A549 (cell line): ENCODE measurements at regions not wholly inside any gene's neighbourhood (a gene's known extent, or its start where the extent isn't known, plus 50 kb on each side); places are given as distances from the start of the nearest gene placed in this dataset.

Experiments used
- ATAC-seq, 2 experiments: fragments of 200-7000 bp in 1 of 2; fragments of >200 bp in 1 of 2; cut with Nextera tagmentation in 1 of 2; cut with Tn5 transposase in 1 of 2; 3 replicates each; pipeline versions ENCODE4 v1.8.0 to v1.9.1; 2018 to 2020; ENCODE audit warnings: mild to moderate bottlenecking in 1 of 2, moderate library complexity in 1 of 2
- CTCF ChIA-PET: fragments of 300-600 bp; sonication (Branson Sonifier 250); formaldehyde crosslinking; extraction: SDS; loops from one replicate; lab custom pipeline; 2021; ENCODE audit warnings: antibody characterized with exemption, inconsistent platforms; lab: Yijun Ruan, JAX
- POLR2A ChIA-PET: fragments of 350-600 bp; formaldehyde crosslinking; extraction: SDS; loops from one replicate; lab custom pipeline; 2021; ENCODE audit warnings: antibody characterized with exemption, inconsistent platforms; lab: Yijun Ruan, JAX
- DNase-seq, 2 experiments: peaks; one replicate each; pipeline versions ENCODE4 v3.0.0 to v3.0.0-alpha.2; 2011 to 2016; ENCODE audit warnings: low read depth in 1 of 2, low spot score in 1 of 2
- FAIRE-seq: peaks from 2 replicates; lab custom pipeline; 2011; peaks lifted over from hg19 to GRCh38; lab: Jason Lieb, UNC
- H3K27ac ChIP-seq, 2 experiments: fragments of >200 bp; sonication (Bioruptor Twin); formaldehyde crosslinking; 3 replicates each; pipeline ENCODE4 v1.5.1; 2016 to 2017
- H3K4me1 ChIP-seq: fragments of >200 bp; sonication (Bioruptor Twin); formaldehyde crosslinking; 3 replicates; pipeline ENCODE4 v1.6.1; 2016
- H3K4me2 ChIP-seq: fragments of >200 bp; sonication (Bioruptor Twin); formaldehyde crosslinking; 3 replicates; pipeline ENCODE4 v1.6.1; 2016
- H3K4me3 ChIP-seq: fragments of >200 bp; sonication (Bioruptor Twin); formaldehyde crosslinking; 3 replicates; pipeline ENCODE4 v1.5.1; 2016
- H3K9me3 ChIP-seq: fragments of >200 bp; sonication (Bioruptor Twin); formaldehyde crosslinking; 3 replicates; pipeline ENCODE4 v1.6.1; 2016
- CEBPB ChIP-seq, 2 experiments: fragments of >200 bp in 1 of 2; sonication (Bioruptor Twin) in 1 of 2; formaldehyde crosslinking in 1 of 2; IDR thresholded peaks; 2 replicates each; pipeline ENCODE4 v1.6.1; 2012 to 2016
- GATA3 ChIP-seq: IDR thresholded peaks from 2 replicates; pipeline ENCODE4 v1.6.1; 2012; ENCODE audit warnings: borderline replicate concordance
- HOXA7 ChIP-seq: fragments of 250-450 bp; sonication (Bioruptor Pico); IDR thresholded peaks from 2 replicates; pipeline ENCODE4 v1.5.0; 2020; ENCODE audit warnings: mild to moderate bottlenecking, moderate library complexity
- JUN ChIP-seq, 2 experiments: fragments of >200 bp; sonication (Bioruptor Twin); formaldehyde crosslinking; IDR thresholded peaks; 2 replicates in 1 of 2; 3 replicates in 1 of 2; pipeline ENCODE4 v1.6.1; 2016 to 2017
- MAFK ChIP-seq: fragments of 450-650 bp; IDR thresholded peaks from 2 replicates; pipeline ENCODE4 v1.6.1; 2014; ENCODE audit not compliant: partially characterized antibody
- MYC ChIP-seq: IDR thresholded peaks from 2 replicates; pipeline ENCODE4 v1.6.1; 2012; ENCODE audit warnings: mild to moderate bottlenecking, inconsistent platforms, low read length, improper control_type of control experiment, borderline replicate concordance
- NFE2L2 ChIP-seq: fragments of 150-350 bp; conservative IDR thresholded peaks from 2 replicates; pipeline ENCODE4 v1.6.1; 2014; ENCODE audit warnings: low read length
- RAD21 ChIP-seq, 2 experiments: fragments of >200 bp in 1 of 2; sonication (Bioruptor Twin) in 1 of 2; formaldehyde crosslinking in 1 of 2; IDR thresholded peaks in 1 of 2; conservative IDR thresholded peaks in 1 of 2; 2 replicates in 1 of 2; 3 replicates in 1 of 2; pipeline ENCODE4 v1.6.1; 2012 to 2018; ENCODE audit warnings: inconsistent platforms in 1 of 2
- SMC3 ChIP-seq: fragments of >200 bp; sonication (Bioruptor Twin); formaldehyde crosslinking; IDR thresholded peaks from 3 replicates; pipeline ENCODE4 v1.6.1; 2018; ENCODE audit warnings: inconsistent platforms
- TP53 ChIP-seq: fragments of 250-450 bp; sonication (Bioruptor Pico); IDR thresholded peaks from 2 replicates; pipeline ENCODE4 v1.5.0; 2021; ENCODE audit warnings: mild to moderate bottlenecking, moderate library complexity
- WGBS: methylation state at CpG from one replicate; pipeline ENCODE4 v1.1.6; 2017; ENCODE audit errors: missing lambda C conversion rate; 5-methylcytosine and 5-hydroxymethylcytosine counted together
- TF ChIP-seq, protein P1 (sequence below): fragments of 200-600 bp; sonication (generic); IDR thresholded peaks from 2 replicates; pipeline ENCODE4 v1.6.1; 2016; ENCODE audit warnings: antibody characterized with exemption, mild to moderate bottlenecking, moderate library complexity
- TF ChIP-seq, protein P2 (sequence below): fragments of >200 bp; sonication (Bioruptor Twin); formaldehyde crosslinking; IDR thresholded peaks from 3 replicates; pipeline ENCODE4 v1.5.1; 2016
- TF ChIP-seq, protein P3 (sequence below): fragments of >200 bp; sonication (Bioruptor Twin); formaldehyde crosslinking; IDR thresholded peaks from 2 replicates; pipeline ENCODE4 v1.6.1; 2016
- TF ChIP-seq, protein P4 (sequence below): IDR thresholded peaks from 2 replicates; pipeline ENCODE4 v1.6.1; 2012
- TF ChIP-seq, protein P5 (sequence below): fragments of 250-450 bp; sonication (Bioruptor Pico); IDR thresholded peaks from 2 replicates; pipeline ENCODE4 v1.5.0; 2021; ENCODE audit warnings: mild to moderate bottlenecking, moderate library complexity, borderline replicate concordance

DNA sequence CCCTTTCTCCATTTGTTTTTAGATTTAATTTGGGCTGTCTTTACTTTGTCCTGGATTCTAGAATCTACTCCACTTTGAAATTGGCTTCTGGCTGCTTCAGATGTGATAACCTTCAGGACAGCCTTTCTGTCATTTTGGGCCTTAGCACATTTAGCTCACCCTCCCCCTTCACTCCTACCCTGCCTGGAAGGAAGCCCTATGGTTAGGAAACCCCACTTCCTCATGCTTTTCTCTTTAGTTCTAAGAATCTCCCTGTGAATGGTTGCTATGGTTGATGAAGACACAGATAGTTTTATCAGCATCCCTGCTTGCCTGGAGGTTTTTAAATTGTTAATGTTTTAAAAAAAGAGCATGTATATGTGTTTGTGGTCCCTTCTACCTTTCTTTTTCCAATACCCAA, 100.7 kb upstream of the PTPN13 start:
- no peak for ATAC-seq

DNA sequence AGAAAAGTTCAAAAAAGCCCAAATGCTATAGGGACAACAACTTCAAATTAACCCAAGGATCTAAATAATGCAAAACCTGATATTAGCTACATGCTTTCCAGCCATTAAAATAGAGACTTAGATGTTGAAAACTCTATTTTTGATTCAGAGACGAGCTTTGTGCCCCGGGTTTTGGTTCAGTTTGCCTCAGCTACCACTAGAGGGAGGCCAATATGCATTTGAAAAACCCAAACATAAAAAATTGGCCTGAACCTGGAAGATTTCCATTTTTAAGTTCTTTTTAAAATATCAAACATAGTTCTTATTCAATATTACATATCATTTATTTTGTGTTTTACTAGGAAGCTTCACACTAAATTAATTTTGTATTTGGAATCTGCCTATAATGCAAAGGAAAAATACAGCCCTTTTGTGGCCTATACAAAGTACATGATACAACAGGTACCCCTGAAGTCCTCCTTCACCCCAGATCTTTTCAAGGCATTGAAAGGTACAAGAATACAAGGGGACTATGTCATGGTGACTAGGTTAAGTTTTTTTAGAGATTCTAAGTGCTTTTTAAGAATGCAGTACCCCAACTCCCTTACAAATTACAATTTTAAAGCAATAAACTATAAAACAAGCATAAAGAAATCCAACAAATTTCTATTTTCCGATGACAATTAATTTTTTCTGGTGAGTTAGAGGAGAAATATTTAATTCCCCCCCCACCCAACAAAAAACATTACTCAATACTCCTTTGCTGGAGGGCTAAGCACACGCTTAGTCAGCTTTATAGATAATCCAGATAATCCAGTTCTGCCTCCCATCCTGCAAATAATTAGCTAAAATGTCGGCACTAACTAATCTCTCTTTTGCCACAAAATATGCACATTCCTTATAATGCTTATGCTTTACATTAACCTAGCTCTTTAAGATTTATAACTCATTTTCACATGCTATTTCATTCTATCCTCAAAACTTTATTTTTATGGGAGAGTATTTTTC, 97.7 kb upstream of the PTPN13 start:
- peak; percentile 81 to 85 for TF ChIP-seq RAD21 (conservative IDR thresholded peaks at IDR 0.05 in 1 of 2, IDR thresholded peaks at IDR 0.05 in 1 of 2)
- TF ChIP-seq CEBPB (IDR thresholded peaks at IDR 0.05): peak in 1 of 2 experiments; percentile 46; a peak in 1 of 4 replicates
- TF ChIP-seq HOXA7: no peak
- peak; percentile 33; the same call in 1 of the 2 replicates for TF ChIP-seq GATA3
- TF ChIP-seq JUN (IDR thresholded peaks at IDR 0.05): 0 out of 5 replicates have a peak, but pooled peaks of 1 of the 2 experiments have one; percentile 41
- TF ChIP-seq, protein P1, sequence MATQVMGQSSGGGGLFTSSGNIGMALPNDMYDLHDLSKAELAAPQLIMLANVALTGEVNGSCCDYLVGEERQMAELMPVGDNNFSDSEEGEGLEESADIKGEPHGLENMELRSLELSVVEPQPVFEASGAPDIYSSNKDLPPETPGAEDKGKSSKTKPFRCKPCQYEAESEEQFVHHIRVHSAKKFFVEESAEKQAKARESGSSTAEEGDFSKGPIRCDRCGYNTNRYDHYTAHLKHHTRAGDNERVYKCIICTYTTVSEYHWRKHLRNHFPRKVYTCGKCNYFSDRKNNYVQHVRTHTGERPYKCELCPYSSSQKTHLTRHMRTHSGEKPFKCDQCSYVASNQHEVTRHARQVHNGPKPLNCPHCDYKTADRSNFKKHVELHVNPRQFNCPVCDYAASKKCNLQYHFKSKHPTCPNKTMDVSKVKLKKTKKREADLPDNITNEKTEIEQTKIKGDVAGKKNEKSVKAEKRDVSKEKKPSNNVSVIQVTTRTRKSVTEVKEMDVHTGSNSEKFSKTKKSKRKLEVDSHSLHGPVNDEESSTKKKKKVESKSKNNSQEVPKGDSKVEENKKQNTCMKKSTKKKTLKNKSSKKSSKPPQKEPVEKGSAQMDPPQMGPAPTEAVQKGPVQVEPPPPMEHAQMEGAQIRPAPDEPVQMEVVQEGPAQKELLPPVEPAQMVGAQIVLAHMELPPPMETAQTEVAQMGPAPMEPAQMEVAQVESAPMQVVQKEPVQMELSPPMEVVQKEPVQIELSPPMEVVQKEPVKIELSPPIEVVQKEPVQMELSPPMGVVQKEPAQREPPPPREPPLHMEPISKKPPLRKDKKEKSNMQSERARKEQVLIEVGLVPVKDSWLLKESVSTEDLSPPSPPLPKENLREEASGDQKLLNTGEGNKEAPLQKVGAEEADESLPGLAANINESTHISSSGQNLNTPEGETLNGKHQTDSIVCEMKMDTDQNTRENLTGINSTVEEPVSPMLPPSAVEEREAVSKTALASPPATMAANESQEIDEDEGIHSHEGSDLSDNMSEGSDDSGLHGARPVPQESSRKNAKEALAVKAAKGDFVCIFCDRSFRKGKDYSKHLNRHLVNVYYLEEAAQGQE: no peak
- TF ChIP-seq, protein P2, sequence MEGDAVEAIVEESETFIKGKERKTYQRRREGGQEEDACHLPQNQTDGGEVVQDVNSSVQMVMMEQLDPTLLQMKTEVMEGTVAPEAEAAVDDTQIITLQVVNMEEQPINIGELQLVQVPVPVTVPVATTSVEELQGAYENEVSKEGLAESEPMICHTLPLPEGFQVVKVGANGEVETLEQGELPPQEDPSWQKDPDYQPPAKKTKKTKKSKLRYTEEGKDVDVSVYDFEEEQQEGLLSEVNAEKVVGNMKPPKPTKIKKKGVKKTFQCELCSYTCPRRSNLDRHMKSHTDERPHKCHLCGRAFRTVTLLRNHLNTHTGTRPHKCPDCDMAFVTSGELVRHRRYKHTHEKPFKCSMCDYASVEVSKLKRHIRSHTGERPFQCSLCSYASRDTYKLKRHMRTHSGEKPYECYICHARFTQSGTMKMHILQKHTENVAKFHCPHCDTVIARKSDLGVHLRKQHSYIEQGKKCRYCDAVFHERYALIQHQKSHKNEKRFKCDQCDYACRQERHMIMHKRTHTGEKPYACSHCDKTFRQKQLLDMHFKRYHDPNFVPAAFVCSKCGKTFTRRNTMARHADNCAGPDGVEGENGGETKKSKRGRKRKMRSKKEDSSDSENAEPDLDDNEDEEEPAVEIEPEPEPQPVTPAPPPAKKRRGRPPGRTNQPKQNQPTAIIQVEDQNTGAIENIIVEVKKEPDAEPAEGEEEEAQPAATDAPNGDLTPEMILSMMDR: peak; percentile 78
- peak; percentile 77 for TF ChIP-seq SMC3
- no peak for TF ChIP-seq NFE2L2
- peak; percentile 26 for TF ChIP-seq MAFK
- TF ChIP-seq TP53 (CRISPR knock-in tag): no peak
- TF ChIP-seq, protein P3, sequence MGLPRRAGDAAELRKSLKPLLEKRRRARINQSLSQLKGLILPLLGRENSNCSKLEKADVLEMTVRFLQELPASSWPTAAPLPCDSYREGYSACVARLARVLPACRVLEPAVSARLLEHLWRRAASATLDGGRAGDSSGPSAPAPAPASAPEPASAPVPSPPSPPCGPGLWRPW: no peak
- WGBS: 11% methylated on average over 5 of the region's 5 CpGs
- ChIA-PET POLR2A (no interaction called here), CTCF (interaction anchor here (0.5 to 6.1 kb wide), 22 partner anchors 9 to 976 kb away, joined by 3 to 51 read pairs (median 4); partner anchors contain the start of gene C4orf36)
- ATAC-seq (no peak), DNase-seq (peak; percentile 25 to 41), FAIRE-seq (no peak)
- H3K9me3 ChIP-seq: no peaks in the 10 kb centered on the region
- peak overlapping the region; percentile 67 for H3K4me2 ChIP-seq
- H3K27ac ChIP-seq: peak overlapping the region; percentile 53 to 79; a peak in 5 of 6 replicates
- H3K4me1 ChIP-seq: peaks cover 23% of the 10 kb centered on the region
- H3K4me3 ChIP-seq: no peak overlapping the region

More for the DNA sequence above, 100.7 kb upstream of the PTPN13 start:
- Histone ChIP-seq H3K27ac (no peak overlapping the region), H3K4me1 (peaks cover 23% of the 10 kb centered on the region), H3K4me3 (no peak overlapping the region), H3K4me2 (no peak overlapping the region), H3K9me3 (no peaks in the 10 kb centered on the region)
- TF ChIP-seq MYC: no peak
- TF ChIP-seq, protein P4, sequence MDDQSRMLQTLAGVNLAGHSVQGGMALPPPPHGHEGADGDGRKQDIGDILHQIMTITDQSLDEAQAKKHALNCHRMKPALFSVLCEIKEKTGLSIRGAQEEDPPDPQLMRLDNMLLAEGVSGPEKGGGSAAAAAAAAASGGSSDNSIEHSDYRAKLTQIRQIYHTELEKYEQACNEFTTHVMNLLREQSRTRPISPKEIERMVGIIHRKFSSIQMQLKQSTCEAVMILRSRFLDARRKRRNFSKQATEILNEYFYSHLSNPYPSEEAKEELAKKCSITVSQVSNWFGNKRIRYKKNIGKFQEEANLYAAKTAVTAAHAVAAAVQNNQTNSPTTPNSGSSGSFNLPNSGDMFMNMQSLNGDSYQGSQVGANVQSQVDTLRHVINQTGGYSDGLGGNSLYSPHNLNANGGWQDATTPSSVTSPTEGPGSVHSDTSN: no peak
- TF ChIP-seq, protein P5, sequence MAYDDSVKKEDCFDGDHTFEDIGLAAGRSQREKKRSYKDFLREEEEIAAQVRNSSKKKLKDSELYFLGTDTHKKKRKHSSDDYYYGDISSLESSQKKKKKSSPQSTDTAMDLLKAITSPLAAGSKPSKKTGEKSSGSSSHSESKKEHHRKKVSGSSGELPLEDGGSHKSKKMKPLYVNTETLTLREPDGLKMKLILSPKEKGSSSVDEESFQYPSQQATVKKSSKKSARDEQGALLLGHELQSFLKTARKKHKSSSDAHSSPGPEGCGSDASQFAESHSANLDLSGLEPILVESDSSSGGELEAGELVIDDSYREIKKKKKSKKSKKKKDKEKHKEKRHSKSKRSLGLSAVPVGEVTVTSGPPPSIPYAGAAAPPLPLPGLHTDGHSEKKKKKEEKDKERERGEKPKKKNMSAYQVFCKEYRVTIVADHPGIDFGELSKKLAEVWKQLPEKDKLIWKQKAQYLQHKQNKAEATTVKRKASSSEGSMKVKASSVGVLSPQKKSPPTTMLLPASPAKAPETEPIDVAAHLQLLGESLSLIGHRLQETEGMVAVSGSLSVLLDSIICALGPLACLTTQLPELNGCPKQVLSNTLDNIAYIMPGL (CRISPR knock-in tag): no peak
- no peak for FAIRE-seq
- ChIA-PET CTCF (no interaction called here), POLR2A (no interaction called here)
- DNase-seq: no peak
